IMR-90 (cell line): ENCODE measurements at regions not wholly inside any gene's neighbourhood (a gene's known extent, or its start where the extent isn't known, plus 50 kb on each side); places are given as distances from the start of the nearest gene placed in this dataset.

Experiments
- CEBPB ChIP-seq: IDR thresholded peaks from 2 replicates; pipeline ENCODE4 v1.6.1; 2012; ENCODE audit warnings: low read depth, low read length, improper control_type of control experiment
- FOS ChIP-seq: fragments of 150-350 bp; IDR thresholded peaks from 2 replicates; pipeline ENCODE4 v1.6.1; 2016; ENCODE audit warnings: low read depth, low read length
- MAFK ChIP-seq: IDR thresholded peaks from 2 replicates; pipeline ENCODE4 v1.6.1; 2012; ENCODE audit warnings: low read depth, low read length, improper control_type of control experiment
- MAZ ChIP-seq: IDR thresholded peaks from 2 replicates; pipeline ENCODE4 v1.6.1; 2012; ENCODE audit warnings: low read depth, mild to moderate bottlenecking, low read length, improper control_type of control experiment, moderate library complexity, borderline replicate concordance
- MXI1 ChIP-seq: IDR thresholded peaks from 2 replicates; pipeline ENCODE4 v1.6.1; 2012; ENCODE audit warnings: low read depth, mild to moderate bottlenecking, low read length, moderate library complexity, borderline replicate concordance
- POLR2A ChIP-seq: IDR thresholded peaks from 2 replicates; pipeline ENCODE4 v1.6.1; 2012; ENCODE audit warnings: mild to moderate bottlenecking, low read depth, low read length
- RAD21 ChIP-seq: IDR thresholded peaks from 2 replicates; pipeline ENCODE4 v1.6.1; 2012; ENCODE audit warnings: low read length, improper control_type of control experiment
- RCOR1 ChIP-seq: IDR thresholded peaks from 2 replicates; pipeline ENCODE4 v1.6.1; 2012; ENCODE audit warnings: mild to moderate bottlenecking, low read length, improper control_type of control experiment; ENCODE audit not compliant: insufficient replicate concordance
- RFX5 ChIP-seq: IDR thresholded peaks from 2 replicates; pipeline ENCODE4 v1.8.0; 2012; ENCODE audit warnings: low read depth, mild to moderate bottlenecking, low read length, moderate library complexity
- SMC3 ChIP-seq: fragments of 150-350 bp; IDR thresholded peaks from 2 replicates; pipeline ENCODE4 v1.6.1; 2016; ENCODE audit warnings: low read depth, mild to moderate bottlenecking, antibody characterized with exemption, low read length, moderate library complexity
- TF ChIP-seq, protein P1 (sequence below): conservative IDR thresholded peaks from 2 replicates; pipeline ENCODE4 v1.5.1; 2012; ENCODE audit warnings: mild to moderate bottlenecking, low read depth, low read length, improper control_type of control experiment
- TF ChIP-seq, protein P2 (sequence below): fragments of 150-350 bp; IDR thresholded peaks from 2 replicates; pipeline ENCODE4 v1.6.1; 2017; ENCODE audit warnings: mild to moderate bottlenecking, antibody characterized with exemption, low read length, low read depth

DNA sequence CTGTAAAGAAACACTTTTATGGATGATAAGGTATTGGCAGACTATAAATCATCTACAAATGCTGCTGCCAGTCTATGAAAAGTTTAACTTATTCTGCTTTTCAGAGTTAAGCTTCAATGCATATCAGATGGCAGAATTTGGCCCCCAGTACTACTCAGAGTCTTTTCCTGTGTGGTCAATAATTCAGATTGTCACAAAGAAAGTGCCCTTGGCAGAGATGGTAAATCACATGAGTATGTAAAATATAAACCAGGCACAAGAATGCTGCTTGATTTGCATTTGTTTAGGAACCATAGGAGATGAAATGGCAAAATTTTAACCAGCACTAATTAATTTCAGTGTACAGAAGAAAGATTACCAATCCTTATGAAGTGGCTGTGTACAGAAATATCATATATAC lies 818.3 kb upstream of the POT1 start:
- TF ChIP-seq, protein P1, sequence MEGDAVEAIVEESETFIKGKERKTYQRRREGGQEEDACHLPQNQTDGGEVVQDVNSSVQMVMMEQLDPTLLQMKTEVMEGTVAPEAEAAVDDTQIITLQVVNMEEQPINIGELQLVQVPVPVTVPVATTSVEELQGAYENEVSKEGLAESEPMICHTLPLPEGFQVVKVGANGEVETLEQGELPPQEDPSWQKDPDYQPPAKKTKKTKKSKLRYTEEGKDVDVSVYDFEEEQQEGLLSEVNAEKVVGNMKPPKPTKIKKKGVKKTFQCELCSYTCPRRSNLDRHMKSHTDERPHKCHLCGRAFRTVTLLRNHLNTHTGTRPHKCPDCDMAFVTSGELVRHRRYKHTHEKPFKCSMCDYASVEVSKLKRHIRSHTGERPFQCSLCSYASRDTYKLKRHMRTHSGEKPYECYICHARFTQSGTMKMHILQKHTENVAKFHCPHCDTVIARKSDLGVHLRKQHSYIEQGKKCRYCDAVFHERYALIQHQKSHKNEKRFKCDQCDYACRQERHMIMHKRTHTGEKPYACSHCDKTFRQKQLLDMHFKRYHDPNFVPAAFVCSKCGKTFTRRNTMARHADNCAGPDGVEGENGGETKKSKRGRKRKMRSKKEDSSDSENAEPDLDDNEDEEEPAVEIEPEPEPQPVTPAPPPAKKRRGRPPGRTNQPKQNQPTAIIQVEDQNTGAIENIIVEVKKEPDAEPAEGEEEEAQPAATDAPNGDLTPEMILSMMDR = no peak
- TF ChIP-seq CEBPB = no peak
- TF ChIP-seq, protein P2, sequence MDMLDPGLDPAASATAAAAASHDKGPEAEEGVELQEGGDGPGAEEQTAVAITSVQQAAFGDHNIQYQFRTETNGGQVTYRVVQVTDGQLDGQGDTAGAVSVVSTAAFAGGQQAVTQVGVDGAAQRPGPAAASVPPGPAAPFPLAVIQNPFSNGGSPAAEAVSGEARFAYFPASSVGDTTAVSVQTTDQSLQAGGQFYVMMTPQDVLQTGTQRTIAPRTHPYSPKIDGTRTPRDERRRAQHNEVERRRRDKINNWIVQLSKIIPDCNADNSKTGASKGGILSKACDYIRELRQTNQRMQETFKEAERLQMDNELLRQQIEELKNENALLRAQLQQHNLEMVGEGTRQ = no peak
- TF ChIP-seq MXI1 = no peak
- TF ChIP-seq POLR2A = no peak
- no peak for TF ChIP-seq RCOR1
- TF ChIP-seq RFX5 = no peak
- no peak for TF ChIP-seq SMC3
- no peak for TF ChIP-seq MAZ
- no peak for TF ChIP-seq RAD21
- TF ChIP-seq FOS = no peak
- no peak for TF ChIP-seq MAFK
